Adrenal gland (tissue), 5 donors: ENCODE measurements at regions not wholly inside any gene's neighbourhood (a gene's known extent, or its start where the extent isn't known, plus 50 kb on each side); places are given as distances from the start of the nearest gene placed in this dataset.
"Not testable (repeated sequence)": the region's sequence is repeated elsewhere in the genome, so short reads cannot be mapped to it uniquely, and the experiment has no call there.

Experiments
- POLR2A ChIP-seq, 2 donors: fragments of 450-650 bp; IDR thresholded peaks; one replicate each; pipeline ENCODE4 v1.6.1; 2017; ENCODE audit warnings: antibody characterized with exemption in 2 of 2, mild to moderate bottlenecking in 2 of 2, moderate library complexity in 1 of 2
- TF ChIP-seq, protein P1 (sequence below), 6 experiments: fragments of 450-650 bp in 4 of 6; fragments of 200-600 bp in 2 of 6; sonication (generic) in 1 of 6; IDR thresholded peaks; 1 replicate in 5 of 6; 2 replicates in 1 of 6; pipeline versions ENCODE4 v1.5.1 to v1.8.0; 2016 to 2021; ENCODE audit warnings: antibody characterized with exemption in 6 of 6, mild to moderate bottlenecking in 2 of 6, moderate library complexity in 1 of 6
- donor health status: DM: no; HTN: no; CAD: no.

DNA sequence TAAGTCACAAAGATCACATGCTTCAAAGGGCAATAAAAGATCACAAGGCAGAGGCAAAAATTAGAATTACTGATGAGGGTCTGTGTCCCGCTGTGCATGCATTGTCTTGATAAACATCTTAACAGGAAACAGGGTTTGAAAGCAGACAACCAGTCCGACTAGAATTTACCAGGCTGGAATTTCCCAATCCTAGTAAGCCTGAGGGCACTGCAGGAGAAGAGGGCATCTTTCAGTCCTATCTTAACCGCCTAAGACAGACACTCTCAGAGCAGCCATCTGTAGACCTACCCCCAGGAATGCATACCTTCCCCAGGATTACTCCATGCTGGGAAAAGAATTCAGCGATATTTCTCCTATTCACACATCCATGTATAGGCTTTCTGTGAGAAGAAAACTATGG is 465.8 kb upstream of the TMEFF2 start:
- TF ChIP-seq, protein P1, sequence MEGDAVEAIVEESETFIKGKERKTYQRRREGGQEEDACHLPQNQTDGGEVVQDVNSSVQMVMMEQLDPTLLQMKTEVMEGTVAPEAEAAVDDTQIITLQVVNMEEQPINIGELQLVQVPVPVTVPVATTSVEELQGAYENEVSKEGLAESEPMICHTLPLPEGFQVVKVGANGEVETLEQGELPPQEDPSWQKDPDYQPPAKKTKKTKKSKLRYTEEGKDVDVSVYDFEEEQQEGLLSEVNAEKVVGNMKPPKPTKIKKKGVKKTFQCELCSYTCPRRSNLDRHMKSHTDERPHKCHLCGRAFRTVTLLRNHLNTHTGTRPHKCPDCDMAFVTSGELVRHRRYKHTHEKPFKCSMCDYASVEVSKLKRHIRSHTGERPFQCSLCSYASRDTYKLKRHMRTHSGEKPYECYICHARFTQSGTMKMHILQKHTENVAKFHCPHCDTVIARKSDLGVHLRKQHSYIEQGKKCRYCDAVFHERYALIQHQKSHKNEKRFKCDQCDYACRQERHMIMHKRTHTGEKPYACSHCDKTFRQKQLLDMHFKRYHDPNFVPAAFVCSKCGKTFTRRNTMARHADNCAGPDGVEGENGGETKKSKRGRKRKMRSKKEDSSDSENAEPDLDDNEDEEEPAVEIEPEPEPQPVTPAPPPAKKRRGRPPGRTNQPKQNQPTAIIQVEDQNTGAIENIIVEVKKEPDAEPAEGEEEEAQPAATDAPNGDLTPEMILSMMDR (IDR thresholded peaks at IDR 0.05) = not testable (repeated sequence)
- TF ChIP-seq POLR2A (IDR thresholded peaks at IDR 0.05) = not testable (repeated sequence)
